ENCODE measurements at regions not wholly inside any gene's neighbourhood (a gene's known extent, or its start where the extent isn't known, plus 50 kb on each side); places are given as distances from the start of the nearest gene placed in this dataset.

DNA sequence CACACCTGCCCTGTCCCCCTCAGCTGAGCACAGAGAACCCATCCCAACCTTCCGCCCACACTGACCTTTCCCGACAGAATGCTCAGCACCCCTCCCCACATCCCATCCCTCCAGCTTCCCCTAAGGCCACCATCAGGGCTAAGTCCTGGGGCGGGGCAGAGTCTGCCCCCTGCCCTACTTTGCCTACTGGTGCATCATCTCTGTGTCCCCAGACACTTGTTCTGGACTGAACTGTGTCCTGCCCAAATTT is 109.8 kb downstream of the CTTN start:
- TF ChIP-seq, protein P1, sequence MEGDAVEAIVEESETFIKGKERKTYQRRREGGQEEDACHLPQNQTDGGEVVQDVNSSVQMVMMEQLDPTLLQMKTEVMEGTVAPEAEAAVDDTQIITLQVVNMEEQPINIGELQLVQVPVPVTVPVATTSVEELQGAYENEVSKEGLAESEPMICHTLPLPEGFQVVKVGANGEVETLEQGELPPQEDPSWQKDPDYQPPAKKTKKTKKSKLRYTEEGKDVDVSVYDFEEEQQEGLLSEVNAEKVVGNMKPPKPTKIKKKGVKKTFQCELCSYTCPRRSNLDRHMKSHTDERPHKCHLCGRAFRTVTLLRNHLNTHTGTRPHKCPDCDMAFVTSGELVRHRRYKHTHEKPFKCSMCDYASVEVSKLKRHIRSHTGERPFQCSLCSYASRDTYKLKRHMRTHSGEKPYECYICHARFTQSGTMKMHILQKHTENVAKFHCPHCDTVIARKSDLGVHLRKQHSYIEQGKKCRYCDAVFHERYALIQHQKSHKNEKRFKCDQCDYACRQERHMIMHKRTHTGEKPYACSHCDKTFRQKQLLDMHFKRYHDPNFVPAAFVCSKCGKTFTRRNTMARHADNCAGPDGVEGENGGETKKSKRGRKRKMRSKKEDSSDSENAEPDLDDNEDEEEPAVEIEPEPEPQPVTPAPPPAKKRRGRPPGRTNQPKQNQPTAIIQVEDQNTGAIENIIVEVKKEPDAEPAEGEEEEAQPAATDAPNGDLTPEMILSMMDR (conservative IDR thresholded peaks at IDR 0.05): no peak
- TF ChIP-seq EZH2 (IDR thresholded peaks at IDR 0.05; ENCODE audit: low read depth): no peak
